Adrenal gland (tissue), 5 donors: ENCODE measurements at regions not wholly inside any gene's neighbourhood (a gene's known extent, or its start where the extent isn't known, plus 50 kb on each side); places are given as distances from the start of the nearest gene placed in this dataset.

Source experiments
- CTCF ChIP-seq, 6 experiments: fragments of 450-650 bp in 4 of 6; fragments of 200-600 bp in 2 of 6; sonication (generic) in 1 of 6; IDR thresholded peaks; 1 replicate in 5 of 6; 2 replicates in 1 of 6; pipeline versions ENCODE4 v1.5.1 to v1.8.0; 2016 to 2021; ENCODE audit warnings: antibody characterized with exemption in 6 of 6, mild to moderate bottlenecking in 2 of 6, moderate library complexity in 1 of 6
- POLR2A ChIP-seq, 2 donors: fragments of 450-650 bp; IDR thresholded peaks; one replicate each; pipeline ENCODE4 v1.6.1; 2017; ENCODE audit warnings: antibody characterized with exemption in 2 of 2, mild to moderate bottlenecking in 2 of 2, moderate library complexity in 1 of 2
- donor health status: DM: no; HTN: no; CAD: no.

- no peak for TF ChIP-seq CTCF (IDR thresholded peaks at IDR 0.05)
- TF ChIP-seq POLR2A (IDR thresholded peaks at IDR 0.05) = no peak
Observed at GRCh38 chrY:15457682-15458081, 933.4 kb downstream of the NLGN4Y start.
